SU-DHL-6 (cell line): ENCODE measurements at regions not wholly inside any gene's neighbourhood (a gene's known extent, or its start where the extent isn't known, plus 50 kb on each side); places are given as distances from the start of the nearest gene placed in this dataset.

Experiments
- H2AFZ ChIP-seq: fragments of 200-600 bp; sonication (generic); 2 replicates; pipeline ENCODE4 v1.6.1; 2014; ENCODE audit warnings: low read depth, mild to moderate bottlenecking, moderate library complexity, mixed read lengths, antibody characterized with exemption, low read length; ENCODE audit not compliant: severe bottlenecking
- H3F3A ChIP-seq: fragments of 200-600 bp; shearing (Covaris generic); 2 replicates; pipeline ENCODE4 v1.6.0; 2016; ENCODE audit warnings: antibody characterized with exemption, mild to moderate bottlenecking; ENCODE audit not compliant: insufficient read depth
- H3K27ac ChIP-seq: fragments of 200-600 bp; sonication (generic); 2 replicates; pipeline ENCODE4 v1.5.1; 2016; ENCODE audit warnings: low read depth, mild to moderate bottlenecking, low read length, moderate library complexity, mixed read lengths
- H3K27me3 ChIP-seq: fragments of 200-600 bp; sonication (generic), shearing (Covaris generic); 2 replicates; pipeline ENCODE4 v1.6.0; 2014; ENCODE audit warnings: mild to moderate bottlenecking, low read length
- H3K36me3 ChIP-seq: fragments of 200-600 bp; sonication (generic); 2 replicates; pipeline ENCODE4 v1.6.1; 2014; ENCODE audit warnings: mild to moderate bottlenecking, low read length, mixed read lengths
- H3K4me2 ChIP-seq: fragments of 300-600, 200-600 bp; shearing (Covaris generic), sonication (generic); 2 replicates; pipeline ENCODE4 v1.6.0; 2014; ENCODE audit warnings: low read length, low read depth, mild to moderate bottlenecking; ENCODE audit not compliant: poor library complexity, severe bottlenecking
- H3K4me3 ChIP-seq: fragments of 200-600 bp; sonication (generic); 2 replicates; pipeline ENCODE4 v1.5.1; 2014; ENCODE audit warnings: antibody characterized with exemption, low read length, mild to moderate bottlenecking, mixed read lengths; ENCODE audit not compliant: insufficient read depth, poor library complexity, severe bottlenecking
- H3K79me2 ChIP-seq: fragments of 200-600 bp; sonication (generic); 2 replicates; pipeline ENCODE4 v1.6.1; 2014; ENCODE audit warnings: mild to moderate bottlenecking, low read length, moderate library complexity; ENCODE audit not compliant: insufficient read depth
- H3K9ac ChIP-seq: fragments of 200-600 bp; sonication (generic); 2 replicates; pipeline ENCODE4 v1.7.0; 2014; ENCODE audit warnings: mild to moderate bottlenecking, low read length
- H3K9me2 ChIP-seq: fragments of 200-600 bp; sonication (generic); replicated peaks from 2 replicates; pipeline ENCODE4 v1.6.1; 2014; ENCODE audit warnings: low read length; ENCODE audit not compliant: insufficient read depth
- H3K9me3 ChIP-seq: fragments of 200-600 bp; sonication (generic); 2 replicates; pipeline ENCODE4 v1.6.1; 2014; ENCODE audit warnings: low read length, mixed read lengths; ENCODE audit not compliant: insufficient read depth
- H4K20me1 ChIP-seq: fragments of 200-600 bp; sonication (generic); 2 replicates; pipeline ENCODE4 v1.6.1; 2014; ENCODE audit warnings: low read depth, mild to moderate bottlenecking, antibody characterized with exemption, low read length, moderate library complexity, mixed read lengths
- EZH2phosphoT487 ChIP-seq: fragments of 200-600 bp; sonication (generic), shearing (Covaris generic); conservative IDR thresholded peaks from 2 replicates; pipeline ENCODE4 v1.6.1; 2018; ENCODE audit warnings: mild to moderate bottlenecking, antibody characterized with exemption, low read length, moderate library complexity, mixed read lengths
- TF ChIP-seq, protein P1 (sequence below): fragments of 200-600 bp; sonication (generic); IDR thresholded peaks from one replicate; pipeline ENCODE4 v1.5.1; 2017; ENCODE audit warnings: antibody characterized with exemption, mild to moderate bottlenecking, low read length, moderate library complexity; ENCODE audit not compliant: insufficient read depth, poor library complexity, severe bottlenecking

DNA sequence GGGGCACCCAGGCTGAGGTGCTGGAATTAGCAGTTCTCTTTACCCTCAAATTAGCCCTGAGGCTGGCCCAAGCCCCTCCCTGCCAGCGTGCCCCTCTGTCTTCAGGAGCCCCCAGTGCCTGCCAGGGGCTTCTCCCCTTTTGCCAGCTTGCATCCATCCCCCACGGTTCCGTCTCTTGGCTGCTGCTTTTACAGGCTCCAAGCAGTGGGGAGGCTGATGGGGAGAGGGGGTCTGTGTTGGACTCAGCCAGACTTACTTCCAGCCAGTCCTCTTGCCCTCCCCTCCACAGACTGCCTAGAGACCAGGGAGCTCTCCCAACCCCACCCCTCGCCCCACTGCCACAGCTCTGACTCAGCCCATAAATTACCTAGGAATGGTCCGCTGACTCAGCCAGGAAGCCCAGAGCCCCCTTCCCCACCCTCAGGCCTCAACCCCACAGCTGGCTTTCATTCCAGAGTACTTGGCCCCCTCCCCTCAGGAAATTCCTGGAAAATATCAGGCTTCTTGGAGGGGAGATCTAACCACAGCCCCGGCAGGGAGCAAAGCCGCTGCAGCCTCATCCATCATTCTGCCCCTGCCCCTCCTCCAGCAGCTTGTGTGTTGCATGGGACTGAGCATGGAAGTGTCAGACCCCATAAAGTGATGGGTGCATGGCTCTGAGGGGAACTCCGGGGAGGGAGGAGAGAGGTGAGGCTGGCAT, 184.6 kb downstream of the ZFP36L2 start:
- TF ChIP-seq, protein P1, sequence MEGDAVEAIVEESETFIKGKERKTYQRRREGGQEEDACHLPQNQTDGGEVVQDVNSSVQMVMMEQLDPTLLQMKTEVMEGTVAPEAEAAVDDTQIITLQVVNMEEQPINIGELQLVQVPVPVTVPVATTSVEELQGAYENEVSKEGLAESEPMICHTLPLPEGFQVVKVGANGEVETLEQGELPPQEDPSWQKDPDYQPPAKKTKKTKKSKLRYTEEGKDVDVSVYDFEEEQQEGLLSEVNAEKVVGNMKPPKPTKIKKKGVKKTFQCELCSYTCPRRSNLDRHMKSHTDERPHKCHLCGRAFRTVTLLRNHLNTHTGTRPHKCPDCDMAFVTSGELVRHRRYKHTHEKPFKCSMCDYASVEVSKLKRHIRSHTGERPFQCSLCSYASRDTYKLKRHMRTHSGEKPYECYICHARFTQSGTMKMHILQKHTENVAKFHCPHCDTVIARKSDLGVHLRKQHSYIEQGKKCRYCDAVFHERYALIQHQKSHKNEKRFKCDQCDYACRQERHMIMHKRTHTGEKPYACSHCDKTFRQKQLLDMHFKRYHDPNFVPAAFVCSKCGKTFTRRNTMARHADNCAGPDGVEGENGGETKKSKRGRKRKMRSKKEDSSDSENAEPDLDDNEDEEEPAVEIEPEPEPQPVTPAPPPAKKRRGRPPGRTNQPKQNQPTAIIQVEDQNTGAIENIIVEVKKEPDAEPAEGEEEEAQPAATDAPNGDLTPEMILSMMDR: no peak
- no peaks in the 10 kb centered on the region for H3K9me2 ChIP-seq
- no peaks in the 10 kb centered on the region for H3K27me3 ChIP-seq
- no peak overlapping the region for H3K4me2 ChIP-seq
- no peak overlapping the region for H3K9ac ChIP-seq
- H3K79me2 ChIP-seq: no peaks in the 10 kb centered on the region
- no peak overlapping the region for H2AFZ ChIP-seq
- H3K9me3 ChIP-seq: no peaks in the 10 kb centered on the region
- no peak overlapping the region for H3K27ac ChIP-seq
- H3K36me3 ChIP-seq: no peaks in the 10 kb centered on the region
- H3F3A ChIP-seq: no peaks in the 10 kb centered on the region
- H4K20me1 ChIP-seq: no peaks in the 10 kb centered on the region
- H3K4me3 ChIP-seq: no peak overlapping the region

DNA sequence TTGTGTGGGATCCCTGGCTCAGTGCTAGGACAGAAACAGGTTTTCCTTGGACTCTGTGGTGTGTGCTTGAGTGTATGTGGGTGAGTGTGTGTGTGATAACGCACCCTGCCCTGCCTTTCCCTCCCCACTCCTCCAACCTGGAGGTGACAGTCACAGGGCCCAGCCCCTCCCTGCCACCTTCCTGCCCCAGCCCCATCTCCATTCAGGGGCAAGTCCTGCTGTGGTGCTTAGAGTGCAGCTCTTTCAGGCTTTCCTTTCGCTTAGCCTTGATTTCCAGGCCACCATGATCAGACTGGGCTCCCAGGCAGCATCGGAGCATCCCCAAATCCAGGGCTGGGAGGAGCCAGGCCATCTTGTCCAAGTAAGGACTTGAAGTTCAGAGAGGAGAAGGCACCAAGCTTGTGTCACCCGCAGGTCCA, 185.2 kb downstream of the ZFP36L2 start:
- H4K20me1 ChIP-seq: no peaks in the 10 kb centered on the region
- no peak overlapping the region for H3K9ac ChIP-seq
- H3K4me3 ChIP-seq: no peak overlapping the region
- no peak overlapping the region for H2AFZ ChIP-seq
- H3K9me2 ChIP-seq: no peaks in the 10 kb centered on the region
- H3F3A ChIP-seq: no peaks in the 10 kb centered on the region
- H3K27ac ChIP-seq: no peak overlapping the region
- H3K27me3 ChIP-seq: no peaks in the 10 kb centered on the region
- no peak for TF ChIP-seq EZH2phosphoT487
- TF ChIP-seq, protein P1: no peak
- H3K9me3 ChIP-seq: no peaks in the 10 kb centered on the region
- no peaks in the 10 kb centered on the region for H3K79me2 ChIP-seq
- H3K4me2 ChIP-seq: no peak overlapping the region
- H3K36me3 ChIP-seq: no peaks in the 10 kb centered on the region

DNA sequence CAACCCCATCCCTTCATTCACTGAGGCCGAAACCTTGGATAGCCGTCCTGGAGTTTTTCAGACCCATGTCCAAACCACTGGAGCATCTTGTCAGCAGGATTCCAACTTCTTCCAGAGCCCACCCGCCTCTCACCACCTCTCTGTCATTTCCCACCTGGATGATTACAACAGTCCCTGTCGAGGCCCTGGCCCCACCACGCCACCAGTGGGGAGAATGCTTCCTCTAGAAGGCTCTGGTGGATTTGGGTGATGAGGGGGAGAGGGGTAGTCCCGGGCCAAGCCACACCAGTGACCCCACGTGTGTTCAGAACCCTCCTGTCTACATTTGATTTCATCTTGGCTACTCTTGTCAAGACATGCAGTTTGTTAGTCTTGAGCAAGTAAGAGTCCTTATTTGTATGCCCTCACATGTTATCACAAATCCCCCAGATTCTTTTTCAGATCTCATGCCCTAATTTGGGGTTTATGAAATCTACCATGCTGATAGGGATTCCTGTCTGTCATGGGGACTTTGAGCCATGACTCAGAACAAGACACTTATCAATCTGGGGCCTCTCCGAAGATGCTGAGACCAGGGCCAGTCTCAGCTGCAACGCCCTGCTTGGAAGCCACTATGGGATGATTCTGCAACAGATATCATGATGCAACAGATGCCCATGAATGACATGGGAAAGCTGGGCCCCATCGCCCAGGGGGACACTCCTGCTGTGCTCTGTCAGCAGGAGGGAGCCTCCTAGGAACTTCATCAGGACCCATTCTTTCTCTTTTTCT, 186.1 kb downstream of the ZFP36L2 start:
- H3K9ac ChIP-seq: no peak overlapping the region
- no peaks in the 10 kb centered on the region for H3K36me3 ChIP-seq
- H2AFZ ChIP-seq: no peak overlapping the region
- no peaks in the 10 kb centered on the region for H4K20me1 ChIP-seq
- no peaks in the 10 kb centered on the region for H3K9me2 ChIP-seq
- TF ChIP-seq EZH2phosphoT487: no peak
- H3K27ac ChIP-seq: no peak overlapping the region
- H3K9me3 ChIP-seq: no peaks in the 10 kb centered on the region
- no peaks in the 10 kb centered on the region for H3F3A ChIP-seq
- H3K4me2 ChIP-seq: no peak overlapping the region
- no peaks in the 10 kb centered on the region for H3K27me3 ChIP-seq
- no peaks in the 10 kb centered on the region for H3K79me2 ChIP-seq
- H3K4me3 ChIP-seq: no peak overlapping the region

DNA sequence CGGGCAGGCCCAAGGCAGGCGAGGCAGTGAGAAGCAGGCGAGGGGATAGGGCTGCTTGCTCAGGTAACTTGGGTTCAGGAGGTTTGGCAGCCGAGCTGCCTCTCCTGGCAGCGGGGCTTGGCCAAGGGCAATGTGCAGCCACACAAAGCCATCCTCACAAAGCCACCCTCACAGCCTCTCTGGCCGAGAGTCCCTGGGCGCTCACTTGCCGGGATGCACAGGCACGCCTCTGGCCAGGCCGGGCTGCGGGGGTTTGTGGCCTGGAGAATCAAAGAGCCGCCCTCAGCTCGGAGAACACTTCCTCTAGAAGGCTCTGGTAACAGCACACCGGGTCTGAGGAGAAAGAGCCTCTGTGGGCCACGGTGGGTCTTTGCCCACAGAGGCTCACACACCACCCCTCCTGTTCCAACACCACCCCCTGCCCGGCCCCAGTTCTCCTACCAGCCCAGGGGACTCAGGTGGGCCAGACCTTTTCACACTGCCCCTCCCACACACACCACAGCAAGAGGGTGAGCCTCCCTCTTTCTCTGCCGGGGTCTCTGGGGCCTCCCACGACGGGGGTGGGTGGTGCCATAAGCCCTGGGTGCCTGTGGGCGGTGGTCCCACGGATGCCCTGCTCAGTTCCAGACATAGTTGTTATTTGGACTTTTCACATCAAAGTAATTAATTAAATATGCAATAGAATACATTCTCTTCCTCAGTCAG, 186.9 kb downstream of the ZFP36L2 start:
- Histone ChIP-seq H3K4me2 (no peak overlapping the region), H3K9me3 (no peaks in the 10 kb centered on the region), H3K36me3 (no peaks in the 10 kb centered on the region), H2AFZ (no peak overlapping the region), H3K9ac (no peak overlapping the region), H3K27ac (no peak overlapping the region), H3K79me2 (no peaks in the 10 kb centered on the region), H3K27me3 (no peaks in the 10 kb centered on the region), H3F3A (no peaks in the 10 kb centered on the region), H3K4me3 (no peak overlapping the region), H4K20me1 (no peaks in the 10 kb centered on the region), H3K9me2 (no peaks in the 10 kb centered on the region)
- TF ChIP-seq, protein P1: no peak
- no peak for TF ChIP-seq EZH2phosphoT487
